HEK293T (cell line): ENCODE measurements at regions not wholly inside any gene's neighbourhood (a gene's known extent, or its start where the extent isn't known, plus 50 kb on each side); places are given as distances from the start of the nearest gene placed in this dataset.

Source experiments
- ELF4 ChIP-seq: fragments of 450-650 bp; IDR thresholded peaks from 2 replicates; pipeline ENCODE4 v1.6.1; 2017; ENCODE audit warnings: antibody characterized with exemption
- FOXA1 ChIP-seq: fragments of 450-650 bp; IDR thresholded peaks from 2 replicates; pipeline ENCODE4 v1.6.1; 2016; ENCODE audit warnings: mild to moderate bottlenecking
- HDGF ChIP-seq: fragments of 450-650 bp; IDR thresholded peaks from 2 replicates; pipeline ENCODE4 v1.6.1; 2017; ENCODE audit warnings: antibody characterized with exemption, borderline replicate concordance
- TARDBP ChIP-seq: fragments of 450-650 bp; IDR thresholded peaks from 2 replicates; pipeline ENCODE4 v1.6.1; 2016

GRCh38 chr9:108119530-108120113 is 630.1 kb upstream of the KLF4 start:
- TF ChIP-seq HDGF, result no peak
- no peak for TF ChIP-seq ELF4
- TF ChIP-seq TARDBP, result no peak
- no peak for TF ChIP-seq FOXA1
